OCI-LY1 (cell line): ENCODE measurements at regions not wholly inside any gene's neighbourhood (a gene's known extent, or its start where the extent isn't known, plus 50 kb on each side); places are given as distances from the start of the nearest gene placed in this dataset.

Experiments used
- EZH2 ChIP-seq: fragments of 200-600 bp; sonication (generic), shearing (Covaris generic); IDR thresholded peaks from 2 replicates; pipeline ENCODE4 v1.8.0; 2017; ENCODE audit warnings: borderline replicate concordance, mixed run types, mild to moderate bottlenecking, antibody characterized with exemption, low read length, moderate library complexity, mixed read lengths
- TF ChIP-seq, protein P1 (sequence below): fragments of 200-600 bp; sonication (generic), shearing (Covaris generic); IDR thresholded peaks from 2 replicates; pipeline ENCODE4 v1.5.1; 2017; ENCODE audit warnings: mild to moderate bottlenecking, antibody characterized with exemption, low read length, moderate library complexity, mixed read lengths

DNA sequence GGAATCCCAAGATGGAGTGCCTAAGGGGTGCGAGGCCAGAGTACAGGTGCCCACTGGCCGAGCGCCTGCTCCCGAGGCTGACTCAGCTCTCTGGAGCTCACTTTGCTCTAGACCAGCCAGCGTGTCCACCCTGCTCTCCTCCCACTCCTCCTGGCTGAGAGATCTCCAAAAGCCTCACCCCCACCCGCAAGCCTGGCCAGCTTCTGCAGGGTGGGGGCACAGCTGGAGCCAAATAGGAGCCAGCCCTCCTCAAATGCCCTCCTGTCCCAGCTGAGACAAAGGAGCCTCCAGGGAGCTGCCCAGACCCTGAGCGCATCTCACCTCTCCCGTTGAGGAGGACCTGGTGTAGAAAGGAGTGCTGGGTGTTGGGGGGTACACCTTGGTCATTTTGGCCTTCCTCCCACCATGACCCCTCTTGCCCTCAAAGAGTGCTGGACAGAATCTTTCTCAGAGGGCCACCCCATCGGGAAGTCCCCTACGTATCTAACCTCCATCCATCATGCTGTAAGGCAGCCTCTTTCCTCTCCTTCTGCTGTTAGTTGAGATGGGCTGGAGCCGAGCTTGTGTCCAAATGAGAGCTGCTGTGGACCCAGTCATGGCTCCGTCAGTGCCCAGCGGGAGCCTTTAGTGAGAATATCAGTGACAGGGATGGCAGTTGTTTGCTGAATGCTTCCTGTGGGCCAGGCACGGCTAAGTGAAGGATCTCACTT lies 123.9 kb upstream of the VSTM2B start:
- TF ChIP-seq, protein P1, sequence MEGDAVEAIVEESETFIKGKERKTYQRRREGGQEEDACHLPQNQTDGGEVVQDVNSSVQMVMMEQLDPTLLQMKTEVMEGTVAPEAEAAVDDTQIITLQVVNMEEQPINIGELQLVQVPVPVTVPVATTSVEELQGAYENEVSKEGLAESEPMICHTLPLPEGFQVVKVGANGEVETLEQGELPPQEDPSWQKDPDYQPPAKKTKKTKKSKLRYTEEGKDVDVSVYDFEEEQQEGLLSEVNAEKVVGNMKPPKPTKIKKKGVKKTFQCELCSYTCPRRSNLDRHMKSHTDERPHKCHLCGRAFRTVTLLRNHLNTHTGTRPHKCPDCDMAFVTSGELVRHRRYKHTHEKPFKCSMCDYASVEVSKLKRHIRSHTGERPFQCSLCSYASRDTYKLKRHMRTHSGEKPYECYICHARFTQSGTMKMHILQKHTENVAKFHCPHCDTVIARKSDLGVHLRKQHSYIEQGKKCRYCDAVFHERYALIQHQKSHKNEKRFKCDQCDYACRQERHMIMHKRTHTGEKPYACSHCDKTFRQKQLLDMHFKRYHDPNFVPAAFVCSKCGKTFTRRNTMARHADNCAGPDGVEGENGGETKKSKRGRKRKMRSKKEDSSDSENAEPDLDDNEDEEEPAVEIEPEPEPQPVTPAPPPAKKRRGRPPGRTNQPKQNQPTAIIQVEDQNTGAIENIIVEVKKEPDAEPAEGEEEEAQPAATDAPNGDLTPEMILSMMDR: no peak
- no peak for TF ChIP-seq EZH2
